ENCODE measurements at regions not wholly inside any gene's neighbourhood (a gene's known extent, or its start where the extent isn't known, plus 50 kb on each side); places are given as distances from the start of the nearest gene placed in this dataset.

GRCh38 chr11:80519596-80520506 is 1079.0 kb upstream of the TENM4 start:
- no peak for DNase-seq (ENCODE audit: low spot score)

GRCh38 chr11:80517701-80518100 is 1076.9 kb upstream of the TENM4 start:
- DNase-seq (ENCODE audit: low spot score), result no peak

- no peak for DNase-seq (ENCODE audit: low spot score)
Measured at GRCh38 chr11:80515097-80515496, 1074.3 kb upstream of the TENM4 start.

GRCh38 chr11:80512491-80512890 is 1071.7 kb upstream of the TENM4 start:
- DNase-seq (ENCODE audit: low spot score), result no peak

- no peak for DNase-seq (ENCODE audit: low spot score)
Measured at GRCh38 chr11:80505771-80506170, 1064.9 kb upstream of the TENM4 start.

GRCh38 chr11:80503990-80504389 is 1063.2 kb upstream of the TENM4 start:
- no peak for DNase-seq (ENCODE audit: low spot score)

- no peak for DNase-seq (ENCODE audit: low spot score)
Measured at GRCh38 chr11:80502511-80502910, 1061.7 kb upstream of the TENM4 start.

GRCh38 chr11:80495116-80495515 is 1054.3 kb upstream of the TENM4 start:
- no peak for DNase-seq (ENCODE audit: low spot score)

GRCh38 chr11:80487952-80488351 is 1047.1 kb upstream of the TENM4 start:
- no peak for DNase-seq (ENCODE audit: low spot score)

- no peak for DNase-seq (ENCODE audit: low spot score)
Measured at GRCh38 chr11:80486678-80487077, 1045.8 kb upstream of the TENM4 start.

GRCh38 chr11:80477178-80477577 is 1036.3 kb upstream of the TENM4 start:
- DNase-seq (ENCODE audit: low spot score), result no peak

- no peak for DNase-seq (ENCODE audit: low spot score)
Measured at GRCh38 chr11:80473562-80473961, 1032.7 kb upstream of the TENM4 start.

GRCh38 chr11:80469871-80470270 is 1029.0 kb upstream of the TENM4 start:
- DNase-seq (ENCODE audit: low spot score), result no peak

GRCh38 chr11:80466570-80466969 is 1025.7 kb upstream of the TENM4 start:
- DNase-seq (ENCODE audit: low spot score), result no peak

GRCh38 chr11:80462211-80462610 is 1021.4 kb upstream of the TENM4 start:
- DNase-seq (ENCODE audit: low spot score), result no peak

- DNase-seq (ENCODE audit: low spot score), result no peak
Measured at GRCh38 chr11:80458376-80458775, 1017.5 kb upstream of the TENM4 start.

- DNase-seq (ENCODE audit: low spot score), result no peak
Measured at GRCh38 chr11:80457823-80458222, 1017.0 kb upstream of the TENM4 start.

GRCh38 chr11:80455818-80456217 is 1015.0 kb upstream of the TENM4 start:
- no peak for DNase-seq (ENCODE audit: low spot score)

- no peak for DNase-seq (ENCODE audit: low spot score)
Measured at GRCh38 chr11:80451105-80451504, 1010.3 kb upstream of the TENM4 start.

- DNase-seq (ENCODE audit: low spot score), result no peak
Measured at GRCh38 chr11:80448709-80449108, 1007.9 kb upstream of the TENM4 start.

GRCh38 chr11:80443177-80443576 is 1002.3 kb upstream of the TENM4 start:
- peak; percentile 46 for DNase-seq (ENCODE audit: low spot score)

GRCh38 chr11:80441821-80442220 is 1001.0 kb upstream of the TENM4 start:
- no peak for DNase-seq (ENCODE audit: low spot score)

- DNase-seq (ENCODE audit: low spot score), result no peak
Measured at GRCh38 chr11:80440835-80441234, 1000.0 kb upstream of the TENM4 start.

GRCh38 chr11:80436547-80436946 is 995.7 kb upstream of the TENM4 start:
- no peak for DNase-seq (ENCODE audit: low spot score)

Measured in SW480 (cell line).